GM18867 (cell line): ENCODE measurements at regions not wholly inside any gene's neighbourhood (a gene's known extent, or its start where the extent isn't known, plus 50 kb on each side); places are given as distances from the start of the nearest gene placed in this dataset.

Experiments
- ATAC-seq: cut with Tn5 transposase; IDR thresholded peaks from one replicate; pipeline ENCODE4 v1.9.1; 2021; ENCODE audit warnings: mild to moderate bottlenecking, moderate library complexity; ENCODE audit not compliant: unreplicated experiment

DNA sequence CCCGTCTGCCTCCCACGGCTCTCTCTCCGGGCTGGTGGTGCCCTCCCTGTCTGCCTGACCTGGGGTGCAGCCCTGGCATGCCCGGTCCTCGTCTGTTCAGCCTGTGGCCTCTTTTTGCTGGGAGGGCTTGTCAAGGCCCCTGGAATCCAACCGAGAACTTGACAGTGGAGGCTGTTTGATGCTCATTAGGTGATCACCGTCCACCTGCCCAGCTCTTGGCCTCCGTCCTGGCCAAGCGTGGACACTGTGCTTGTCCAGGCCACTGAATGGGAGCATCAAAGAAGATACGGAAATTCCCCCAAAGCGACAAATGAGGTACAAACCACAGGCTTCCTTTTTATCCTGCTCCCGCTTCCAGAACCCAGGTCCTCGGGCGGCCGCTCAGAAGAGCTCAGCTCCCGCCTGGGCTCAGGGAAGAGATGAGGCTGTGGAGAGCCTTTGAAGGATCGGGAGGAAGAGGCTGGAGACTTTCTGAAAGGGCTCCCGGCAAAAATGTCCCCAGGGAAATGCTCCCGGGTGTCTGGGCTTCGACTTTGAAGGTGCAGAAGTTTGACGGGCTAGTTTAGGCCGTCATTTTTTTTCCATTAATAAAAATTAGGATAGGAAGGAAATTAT, 1273.9 kb downstream of the BRD1 start:
- ATAC-seq, result no peak

DNA sequence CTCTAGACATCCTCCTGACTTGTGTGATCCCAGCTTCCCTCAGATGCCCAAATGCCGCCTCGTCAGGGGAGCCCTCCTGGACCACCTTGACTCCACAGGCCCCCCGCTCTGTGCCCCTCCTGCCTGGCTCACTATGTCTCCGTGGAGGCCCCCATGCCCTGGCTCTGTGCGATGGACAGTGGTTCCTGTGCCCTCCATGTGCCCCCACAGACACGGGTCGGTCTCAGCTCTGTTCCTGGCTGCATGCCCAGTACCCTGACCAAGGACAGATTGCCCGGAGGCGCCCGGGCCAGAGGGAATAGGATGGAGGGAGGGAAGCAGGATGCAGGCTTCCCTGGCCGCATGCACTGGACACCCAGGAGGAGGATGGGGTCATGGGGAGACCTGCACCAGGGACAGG, 1274.6 kb downstream of the BRD1 start:
- ATAC-seq, result no peak

DNA sequence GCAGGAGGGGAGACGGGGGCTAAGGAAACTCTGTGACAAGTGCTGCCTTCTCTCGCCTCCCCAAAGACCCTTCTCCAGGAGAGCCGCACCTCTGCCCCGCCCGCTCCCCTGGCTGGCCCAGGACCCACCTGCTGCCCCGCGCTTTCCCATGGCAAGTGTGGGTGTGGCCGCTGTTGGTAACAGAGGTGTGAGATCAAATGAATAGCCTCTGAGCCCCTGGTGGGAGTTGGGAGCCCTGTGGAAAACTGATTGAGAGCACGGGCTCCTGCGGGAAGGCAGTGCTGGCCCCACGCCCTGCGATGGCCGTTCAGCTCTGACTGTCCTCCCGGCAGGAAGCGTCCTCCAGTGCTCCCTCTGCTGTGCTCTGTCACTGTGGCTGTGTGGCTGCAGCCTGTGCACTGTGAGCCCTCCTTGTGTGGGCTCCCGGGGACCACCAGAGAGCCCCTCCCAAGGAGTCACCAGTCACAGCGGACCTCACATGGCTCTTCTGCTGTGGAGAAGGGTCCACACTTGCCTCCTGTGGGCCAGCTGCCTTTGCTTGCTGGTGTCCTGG, 1275.9 kb downstream of the BRD1 start:
- no peak for ATAC-seq

DNA sequence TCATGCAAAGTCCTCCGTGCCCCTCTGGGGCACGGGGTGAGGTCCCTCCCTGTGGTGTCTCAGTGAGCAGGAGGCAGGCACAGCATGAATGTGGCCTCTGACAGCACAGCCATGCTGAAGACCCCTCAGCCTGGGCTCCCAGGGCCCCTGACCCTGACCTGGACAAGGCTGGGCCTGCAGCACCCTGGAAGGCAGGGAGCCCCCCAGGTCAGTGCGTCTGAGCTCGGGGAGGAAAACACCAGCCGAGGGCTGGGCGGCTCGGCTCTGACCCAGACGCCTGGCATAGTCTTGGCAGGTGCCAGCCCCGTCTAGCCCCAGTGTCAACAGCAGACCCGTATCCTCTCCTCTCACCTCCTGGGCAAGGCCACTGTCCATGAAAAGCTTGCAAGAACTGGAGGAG, 1276.6 kb downstream of the BRD1 start:
- ATAC-seq, result no peak

DNA sequence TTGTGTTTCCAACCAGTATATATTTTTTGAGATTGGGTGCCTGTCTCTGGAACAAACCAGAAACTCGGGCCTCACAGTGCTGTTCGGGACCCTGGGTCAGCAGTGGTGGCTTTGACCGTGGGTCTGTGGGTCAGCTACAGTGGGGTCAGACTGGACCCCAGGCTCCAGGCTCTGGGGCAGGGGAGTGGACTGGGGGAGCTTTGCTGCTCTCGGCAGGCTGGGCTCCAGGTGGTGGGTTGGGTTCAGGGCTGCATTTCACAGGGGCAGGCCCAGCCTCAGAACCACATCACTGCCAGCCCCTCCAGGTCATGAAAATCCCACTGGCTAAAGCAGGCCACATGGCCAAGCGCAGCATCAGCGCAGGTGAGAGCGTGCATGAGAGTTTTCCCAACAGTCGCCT, 1279.3 kb downstream of the BRD1 start:
- no peak for ATAC-seq

DNA sequence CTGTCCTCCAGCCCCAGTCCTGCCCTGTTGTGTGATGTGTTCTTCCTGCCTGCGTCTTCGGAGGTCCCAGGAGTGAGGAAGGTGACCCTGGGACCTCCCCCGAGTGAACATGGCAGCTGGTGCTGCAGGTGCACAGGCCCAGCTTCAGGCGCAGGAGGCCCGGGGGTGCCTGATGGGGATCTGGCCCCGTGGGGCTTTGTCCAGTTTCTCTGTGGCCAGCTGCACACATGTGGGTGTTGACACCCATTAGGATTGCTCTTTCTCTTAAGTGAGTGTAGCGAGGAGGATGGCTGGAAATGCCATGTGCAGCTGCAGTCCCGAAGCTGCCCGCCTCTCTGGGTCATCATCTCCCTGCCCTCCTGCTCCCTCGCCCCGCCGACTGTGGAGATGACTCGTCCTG, 1279.7 kb downstream of the BRD1 start:
- no peak for ATAC-seq

DNA sequence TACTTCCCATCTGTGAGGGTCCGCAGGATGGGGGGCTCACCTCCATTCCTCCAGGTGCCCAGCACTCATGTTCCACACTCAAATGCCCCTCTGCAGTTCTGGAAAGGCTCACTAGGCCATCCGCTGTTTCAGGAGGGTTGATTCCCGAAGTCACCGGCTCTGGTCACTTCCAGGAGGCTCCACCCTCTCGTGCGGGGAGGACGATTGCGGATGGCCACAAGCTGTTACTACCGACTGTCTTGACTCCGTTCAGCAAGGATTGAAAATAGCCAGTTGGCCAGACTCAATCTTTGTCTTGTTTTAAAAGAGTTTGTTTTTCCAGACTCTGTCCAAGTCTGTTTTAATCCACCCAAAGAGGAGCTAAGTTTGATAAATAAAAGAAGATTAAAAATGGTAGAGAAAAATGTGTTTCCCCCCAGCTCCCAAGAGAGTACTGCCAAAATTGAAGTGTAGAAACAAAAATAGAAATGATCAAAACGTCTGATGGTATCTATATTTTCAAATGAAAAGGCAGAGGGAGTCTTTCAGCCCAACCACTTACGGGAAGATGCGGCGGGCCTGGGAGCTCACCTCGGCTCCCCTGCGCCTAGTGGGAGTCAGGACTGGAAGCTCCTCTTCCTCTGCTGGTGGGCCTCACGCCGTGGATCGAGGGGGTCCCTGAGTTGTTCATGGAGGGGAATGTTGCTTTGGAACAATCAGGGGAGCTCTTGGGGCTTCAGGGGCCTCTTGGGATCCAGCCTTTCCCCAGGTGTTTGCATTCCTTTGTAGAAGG, 1280.8 kb downstream of the BRD1 start:
- ATAC-seq, result no peak

DNA sequence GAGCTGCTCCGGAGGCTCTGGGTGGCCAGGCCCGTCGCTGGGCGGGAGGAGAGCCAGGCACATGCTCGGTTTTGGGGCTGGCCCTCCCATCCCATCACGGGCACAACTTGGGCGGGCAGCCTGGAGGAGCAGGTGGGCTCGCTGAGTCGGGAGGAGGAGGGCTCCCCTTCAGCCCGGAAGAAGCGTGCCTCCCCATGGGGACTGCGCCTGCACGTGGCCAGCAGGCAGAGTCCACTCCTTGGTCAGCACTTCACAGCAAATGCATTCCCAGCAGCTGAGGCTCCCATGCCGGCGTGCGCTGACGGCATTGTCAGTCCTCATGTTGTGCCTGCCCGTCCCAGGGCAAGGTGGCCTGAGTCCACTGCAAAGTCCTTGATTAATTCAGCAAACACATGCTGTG, 1281.7 kb downstream of the BRD1 start:
- no peak for ATAC-seq

DNA sequence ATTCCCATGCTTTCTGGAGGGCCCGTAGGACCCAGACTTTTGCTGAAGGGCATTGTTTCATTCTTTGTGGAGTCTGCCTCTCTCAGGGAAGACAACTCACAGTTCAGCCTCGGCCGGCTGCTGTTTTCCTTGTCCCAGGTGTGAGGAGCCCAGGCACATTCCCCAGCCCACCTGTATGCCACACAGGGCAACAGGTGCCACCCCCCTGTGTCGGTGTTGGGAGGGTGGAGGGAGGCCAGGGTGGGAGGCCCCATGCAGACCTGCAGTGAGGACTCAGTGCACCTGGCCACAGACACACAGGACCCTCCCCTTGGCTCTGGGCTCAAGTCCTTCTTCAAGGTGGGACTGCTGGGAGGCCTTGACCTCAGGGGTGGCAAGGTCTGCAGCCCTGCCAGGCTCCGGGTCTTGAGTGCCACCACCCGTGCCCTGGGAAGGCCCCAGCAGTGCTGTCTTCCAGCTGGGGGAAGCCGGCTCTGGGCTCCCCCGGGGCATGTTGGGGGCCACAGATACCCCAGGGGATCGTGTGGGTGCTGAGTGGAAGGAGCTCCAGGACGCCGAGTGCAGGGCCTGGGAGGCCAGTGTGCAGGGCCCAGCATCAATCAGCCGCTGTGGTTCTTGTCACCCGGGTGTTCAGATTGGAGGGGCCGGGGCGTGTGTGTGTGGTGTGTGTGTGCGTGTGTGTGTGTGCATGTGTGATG, 1286.1 kb downstream of the BRD1 start:
- ATAC-seq, result no peak

DNA sequence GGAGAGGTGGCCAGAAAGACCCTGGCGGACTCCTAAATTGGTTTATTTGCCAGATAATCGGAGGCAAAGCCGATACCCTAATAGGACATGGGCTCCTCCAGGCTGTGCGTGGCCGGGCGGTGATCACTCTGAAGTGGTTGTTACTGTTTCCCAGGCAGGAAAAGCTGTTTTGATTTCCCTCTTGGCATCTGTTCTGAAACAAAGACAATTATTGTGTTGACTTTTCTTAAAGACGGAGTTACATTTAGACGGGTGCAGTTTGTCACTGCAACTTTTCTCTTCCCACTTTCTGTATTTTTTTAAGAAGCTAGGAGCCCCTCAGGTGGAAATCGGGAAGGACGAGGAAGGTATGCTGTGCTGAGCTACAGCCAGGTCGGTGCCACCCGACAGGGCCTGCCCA, 1288.4 kb downstream of the BRD1 start:
- no peak for ATAC-seq

DNA sequence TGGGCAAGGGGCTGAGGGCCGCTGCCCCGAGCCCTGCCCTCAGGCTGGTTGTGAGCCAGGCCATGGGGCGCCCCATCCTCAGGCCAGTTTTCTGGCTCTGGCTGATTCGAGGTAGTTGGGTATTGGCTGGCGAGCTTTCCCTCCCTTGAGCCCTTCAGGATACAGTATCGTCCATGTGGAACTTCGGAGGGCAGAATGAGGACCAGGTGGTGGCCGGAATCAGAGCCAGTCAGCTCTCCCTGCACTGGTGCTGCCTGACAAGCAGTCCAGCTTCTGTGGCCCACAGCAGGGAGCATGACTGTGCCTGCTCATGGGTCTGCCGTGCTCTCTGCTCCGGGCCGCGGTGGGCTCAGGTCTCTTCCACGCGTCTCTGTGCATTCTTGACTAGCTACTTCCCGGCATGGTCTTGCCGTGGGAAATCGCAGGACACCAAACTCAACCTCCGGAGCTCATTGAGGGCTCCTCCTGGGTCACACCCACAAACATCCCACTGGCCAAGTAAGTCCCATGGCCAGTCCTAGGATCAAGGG, 1289.3 kb downstream of the BRD1 start:
- ATAC-seq, result no peak

DNA sequence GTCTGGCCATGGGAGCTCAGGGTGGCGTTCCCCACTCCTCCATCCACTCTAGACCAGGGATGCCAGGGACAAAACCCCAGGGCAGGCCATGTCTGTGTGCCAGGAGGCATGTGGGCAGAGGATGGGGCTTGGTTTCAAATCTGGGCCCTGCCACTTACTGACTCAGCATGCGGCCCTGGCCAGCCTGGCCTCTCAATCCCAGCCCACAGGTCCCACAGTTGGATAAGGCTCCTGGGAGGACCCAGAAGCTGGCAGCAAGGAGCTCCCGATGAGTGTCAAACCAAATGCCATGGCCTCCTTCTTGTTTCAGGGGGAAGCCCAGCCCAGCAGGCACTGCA, 1290.4 kb downstream of the BRD1 start:
- ATAC-seq, result no peak

DNA sequence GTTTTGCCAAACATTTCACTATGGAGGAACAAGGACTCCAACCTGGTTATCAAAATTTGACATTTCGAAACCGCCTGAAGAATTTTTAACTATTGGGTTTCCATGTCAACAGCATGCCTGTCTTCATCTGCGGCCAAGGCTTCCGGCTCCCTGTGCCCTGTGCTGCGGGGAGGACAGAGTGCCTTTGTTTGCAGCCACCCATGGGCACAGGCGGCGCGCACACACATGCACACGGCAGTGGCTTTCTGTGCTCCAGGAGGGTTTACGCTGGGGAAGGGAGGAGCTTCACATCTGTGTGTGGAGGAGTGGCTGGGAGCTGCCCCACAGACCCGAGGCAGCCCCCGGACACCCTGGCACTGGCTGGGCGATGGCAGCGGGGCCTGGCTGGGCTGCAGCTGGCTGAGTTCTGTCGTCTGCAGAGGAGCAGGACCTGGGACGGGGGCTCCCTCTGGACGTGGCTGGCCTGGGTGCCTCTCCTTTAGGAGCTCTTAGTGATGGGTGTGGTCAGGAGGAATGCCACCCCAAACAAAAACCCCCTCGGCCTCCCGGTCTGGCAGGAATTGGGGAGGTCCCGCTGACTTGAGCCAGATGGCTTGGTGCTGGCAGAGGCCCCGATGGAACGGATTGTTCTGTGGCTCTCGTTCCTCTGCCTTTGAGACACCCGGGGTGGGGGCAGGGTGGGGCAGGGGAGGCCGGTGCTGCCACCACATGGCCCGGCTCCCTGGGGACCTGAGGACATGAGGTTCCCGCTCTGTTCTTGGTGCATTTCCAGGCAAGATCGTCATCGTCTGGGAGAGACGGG, 1290.9 kb downstream of the BRD1 start:
- ATAC-seq, result no peak

DNA sequence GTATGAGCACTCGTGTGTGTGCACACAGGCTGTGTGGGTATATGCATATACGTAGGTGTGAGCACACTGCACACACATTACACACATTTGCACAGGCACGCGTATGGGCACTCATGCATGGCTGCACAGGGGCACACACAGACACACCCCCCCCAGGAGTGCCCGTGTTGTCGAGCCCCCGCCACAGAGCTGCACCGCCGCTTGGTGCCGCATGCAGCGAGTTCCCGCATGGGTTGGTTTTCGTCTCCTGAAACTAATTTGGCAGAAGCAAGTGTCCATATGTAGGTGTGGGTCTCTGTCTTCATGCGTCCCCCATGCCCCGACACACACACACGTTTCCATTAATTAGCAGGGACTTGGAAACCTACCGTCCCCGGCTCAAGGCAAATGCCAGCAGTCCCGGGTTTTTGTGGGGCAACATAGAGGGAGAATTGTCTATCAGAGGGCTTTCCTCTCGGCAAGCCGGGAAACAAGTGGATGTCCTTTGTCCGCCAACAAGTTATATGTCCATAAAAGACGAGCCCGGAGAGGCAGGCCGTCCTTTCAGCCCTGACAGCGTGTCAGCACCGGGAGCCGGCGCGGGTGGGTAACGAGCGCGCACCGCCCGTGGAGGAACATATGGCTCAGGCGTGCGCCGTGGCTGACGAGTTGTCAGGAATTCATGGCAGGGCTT, 1291.7 kb downstream of the BRD1 start:
- no peak for ATAC-seq

DNA sequence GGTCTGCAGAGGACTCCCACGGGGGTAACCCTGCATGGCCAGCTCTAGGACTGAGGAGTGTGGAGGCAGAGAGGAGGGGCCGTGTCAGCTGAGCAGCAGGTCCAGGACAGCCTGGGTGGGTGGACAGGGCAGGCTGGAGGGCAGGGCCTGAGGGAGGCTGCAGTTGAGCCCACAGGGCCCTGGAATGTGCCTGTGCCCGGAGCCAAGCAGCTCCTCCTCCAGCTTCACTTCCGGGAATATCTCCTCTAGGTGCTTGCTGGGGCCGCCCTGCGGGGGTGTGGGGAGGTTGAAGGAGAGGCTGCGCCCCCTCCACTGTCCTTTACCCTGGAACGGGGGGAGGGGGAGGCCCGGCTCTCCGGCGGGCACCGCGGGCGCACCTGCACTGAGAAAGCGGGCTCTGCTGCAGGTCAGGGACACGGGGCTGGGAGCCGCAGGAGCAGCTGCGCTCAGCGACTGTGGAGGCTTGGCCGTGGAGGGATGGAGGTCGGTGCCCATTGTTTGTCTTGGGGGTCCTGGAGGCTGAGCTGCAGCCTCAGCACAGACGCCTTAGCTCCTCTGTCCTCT, 1293.2 kb downstream of the BRD1 start:
- no peak for ATAC-seq

DNA sequence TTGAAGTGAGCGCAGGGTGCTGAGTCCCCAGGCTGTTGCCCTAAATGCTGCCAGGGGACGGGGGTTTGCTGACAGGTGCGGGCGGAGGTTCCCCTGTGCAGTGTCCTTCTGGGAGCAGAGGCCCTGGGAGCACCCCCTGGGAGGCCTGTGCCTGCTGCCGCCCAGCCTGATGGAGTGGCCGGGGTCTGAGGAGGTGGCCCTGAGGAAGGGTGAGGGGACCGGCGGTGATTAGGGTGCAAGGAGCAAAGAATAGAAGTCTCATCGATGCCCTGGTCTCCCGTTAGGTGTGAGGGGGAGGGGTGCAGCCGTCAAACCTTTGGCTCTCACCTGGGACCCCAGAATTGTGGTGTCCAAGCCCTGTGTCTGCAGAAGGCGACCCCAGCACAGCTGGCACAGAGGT, 1294.7 kb downstream of the BRD1 start:
- ATAC-seq, result no peak

DNA sequence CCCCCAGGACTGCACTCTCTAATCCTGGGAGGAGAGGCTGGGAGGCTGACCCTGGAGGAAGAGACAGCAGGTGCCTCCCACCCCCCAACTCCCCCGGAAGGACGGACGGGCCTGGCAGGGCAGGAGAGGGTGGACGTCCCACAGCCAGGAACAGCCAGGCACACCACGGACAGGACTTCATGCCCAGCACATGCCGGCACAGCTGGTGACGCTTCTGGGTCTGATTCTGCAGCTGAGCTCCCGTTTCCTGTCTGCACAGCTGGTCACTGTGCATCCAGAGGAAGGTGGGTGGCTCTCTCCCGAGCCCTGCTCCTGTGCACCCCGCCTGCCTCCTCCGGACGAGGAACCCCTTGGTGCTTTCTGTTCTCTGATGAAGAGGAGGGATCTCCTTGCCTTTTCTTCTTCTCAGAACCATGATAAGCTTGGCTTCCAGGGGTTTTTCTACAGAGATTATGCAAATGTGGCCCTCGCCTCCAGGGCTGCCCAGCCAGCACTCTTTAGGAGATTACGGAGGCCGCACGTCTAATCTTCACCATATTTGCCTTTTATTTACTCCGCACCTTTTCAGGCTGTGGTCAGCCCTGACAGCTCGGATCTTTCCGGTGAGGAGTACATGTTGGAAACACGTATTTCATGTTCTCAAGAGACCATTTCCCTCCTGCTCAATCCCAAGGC, 1295.8 kb downstream of the BRD1 start:
- no peak for ATAC-seq

DNA sequence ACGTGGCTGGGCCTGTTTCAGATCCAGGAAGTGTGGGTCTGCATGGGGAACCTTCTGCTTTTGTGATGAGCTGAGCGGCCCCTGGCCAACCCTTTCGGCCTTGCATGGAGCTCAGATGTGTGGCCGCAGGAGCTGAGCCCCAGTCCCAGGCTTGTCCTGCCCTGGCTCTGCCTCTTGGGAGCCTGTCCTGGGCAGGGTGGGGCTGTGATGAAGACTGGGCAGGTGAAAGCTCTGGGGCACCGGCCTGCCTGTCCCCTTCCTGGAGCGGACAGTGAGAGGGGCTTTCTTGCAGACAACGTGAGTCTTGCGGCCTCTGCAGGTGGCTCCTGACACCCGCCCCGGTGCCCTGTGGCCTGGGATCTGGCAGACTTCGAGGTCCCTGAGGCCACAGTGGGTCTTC, 1296.6 kb downstream of the BRD1 start:
- no peak for ATAC-seq

DNA sequence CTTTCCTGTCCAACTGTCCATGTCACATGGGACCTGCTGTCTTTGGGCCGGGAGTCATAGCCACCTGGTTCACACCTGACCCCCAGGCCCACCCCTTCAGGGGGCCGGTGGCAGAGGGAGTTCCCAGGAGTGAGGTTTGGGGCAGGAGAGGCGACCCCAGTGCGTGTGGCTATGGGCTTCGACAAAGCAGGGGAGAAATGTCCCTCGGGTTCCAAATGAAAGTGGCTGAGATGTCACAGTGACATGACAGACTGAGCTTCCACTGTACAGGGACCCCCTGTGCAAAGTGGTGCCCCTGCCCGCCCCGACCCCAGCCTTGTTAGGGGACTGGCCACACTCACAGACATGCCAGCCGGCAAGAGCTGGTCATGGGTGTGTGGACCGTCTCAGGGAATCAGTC, 1297.0 kb downstream of the BRD1 start:
- ATAC-seq, result no peak
